Fibroblast of lung (primary cell): ENCODE measurements at regions not wholly inside any gene's neighbourhood (a gene's known extent, or its start where the extent isn't known, plus 50 kb on each side); places are given as distances from the start of the nearest gene placed in this dataset.

ENCODE experiments used
- CTCF ChIP-seq, 2 donors: IDR thresholded peaks in 1 of 2; conservative IDR thresholded peaks in 1 of 2; 1 replicate in 1 of 2; 2 replicates in 1 of 2; pipeline ENCODE4 v1.5.1; 2011 to 2012; ENCODE audit warnings: low read length in 2 of 2, control low read depth in 1 of 2, inconsistent platforms in 1 of 2, low read depth in 1 of 2, mild to moderate bottlenecking in 1 of 2
- EZH2 ChIP-seq: IDR thresholded peaks from 2 replicates; pipeline ENCODE4 v1.5.1; 2012; ENCODE audit warnings: low read length, control low read depth, mild to moderate bottlenecking; ENCODE audit errors: missing control alignments

GRCh38 chr3:178112134-178112533 lies 424.1 kb upstream of the KCNMB2 start:
- no peak for TF ChIP-seq EZH2
- no peak for TF ChIP-seq CTCF (conservative IDR thresholded peaks at IDR 0.05 in 1 of 2, IDR thresholded peaks at IDR 0.05 in 1 of 2; ENCODE audit: low read depth in 1 of 2, low read length in 2 of 2)
